ENCODE measurements at regions not wholly inside any gene's neighbourhood (a gene's known extent, or its start where the extent isn't known, plus 50 kb on each side); places are given as distances from the start of the nearest gene placed in this dataset.

DNA sequence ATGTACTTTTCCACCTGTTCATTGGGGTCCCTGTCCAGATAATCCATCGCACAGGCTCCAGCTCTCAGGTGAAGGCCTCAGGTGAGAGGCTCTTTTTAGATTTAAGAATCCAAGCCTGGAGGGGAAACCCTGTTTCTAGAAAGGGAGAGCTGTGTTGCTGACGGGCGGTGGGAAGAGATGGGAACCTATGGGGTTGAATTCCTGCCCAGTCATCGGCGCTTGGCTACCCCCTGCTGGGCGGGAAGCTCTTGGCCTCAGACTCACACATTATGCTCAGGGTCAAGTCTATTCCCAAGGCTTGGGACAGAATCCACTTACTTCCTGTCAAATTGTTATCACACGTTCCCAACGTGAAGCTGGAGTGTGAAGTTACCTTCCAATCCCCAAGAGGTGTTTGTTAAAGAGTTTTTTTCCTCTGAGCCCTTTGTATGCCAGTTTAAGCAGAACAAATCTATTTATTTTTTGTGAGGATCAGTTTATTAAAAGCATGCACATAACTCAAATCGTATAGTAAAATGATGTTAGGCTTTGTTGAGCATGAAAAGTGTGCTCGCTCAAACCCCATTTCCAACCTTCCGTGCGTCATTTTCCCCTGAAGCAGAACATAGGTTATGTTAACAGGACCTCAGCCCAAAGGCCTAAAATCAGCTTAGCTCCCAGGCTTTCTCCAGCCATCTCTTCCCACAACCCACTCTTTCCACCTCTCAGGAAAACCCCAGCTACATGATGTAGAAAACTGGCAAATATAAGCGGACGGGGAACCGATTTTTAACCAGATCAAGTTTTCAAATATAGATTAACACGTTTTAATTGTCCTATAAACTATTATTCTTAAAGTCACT lies 181.7 kb upstream of the ETAA1 start:
- TF ChIP-seq, protein P1, sequence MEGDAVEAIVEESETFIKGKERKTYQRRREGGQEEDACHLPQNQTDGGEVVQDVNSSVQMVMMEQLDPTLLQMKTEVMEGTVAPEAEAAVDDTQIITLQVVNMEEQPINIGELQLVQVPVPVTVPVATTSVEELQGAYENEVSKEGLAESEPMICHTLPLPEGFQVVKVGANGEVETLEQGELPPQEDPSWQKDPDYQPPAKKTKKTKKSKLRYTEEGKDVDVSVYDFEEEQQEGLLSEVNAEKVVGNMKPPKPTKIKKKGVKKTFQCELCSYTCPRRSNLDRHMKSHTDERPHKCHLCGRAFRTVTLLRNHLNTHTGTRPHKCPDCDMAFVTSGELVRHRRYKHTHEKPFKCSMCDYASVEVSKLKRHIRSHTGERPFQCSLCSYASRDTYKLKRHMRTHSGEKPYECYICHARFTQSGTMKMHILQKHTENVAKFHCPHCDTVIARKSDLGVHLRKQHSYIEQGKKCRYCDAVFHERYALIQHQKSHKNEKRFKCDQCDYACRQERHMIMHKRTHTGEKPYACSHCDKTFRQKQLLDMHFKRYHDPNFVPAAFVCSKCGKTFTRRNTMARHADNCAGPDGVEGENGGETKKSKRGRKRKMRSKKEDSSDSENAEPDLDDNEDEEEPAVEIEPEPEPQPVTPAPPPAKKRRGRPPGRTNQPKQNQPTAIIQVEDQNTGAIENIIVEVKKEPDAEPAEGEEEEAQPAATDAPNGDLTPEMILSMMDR (IDR thresholded peaks at IDR 0.05 in 4 of 5, conservative IDR thresholded peaks at IDR 0.05 in 1 of 5), result no peak
- TF ChIP-seq POLR2A (IDR thresholded peaks at IDR 0.05), result no peak
